Motor neuron (in vitro differentiated cells): ENCODE measurements at regions not wholly inside any gene's neighbourhood (a gene's known extent, or its start where the extent isn't known, plus 50 kb on each side); places are given as distances from the start of the nearest gene placed in this dataset.
A peak's percentile ranks its signal among the peaks of the same experiment; 100 is the strongest.
"Not testable (repeated sequence)": the region's sequence is repeated elsewhere in the genome, so short reads cannot be mapped to it uniquely, and the experiment has no call there.

ENCODE experiments used
- ATAC-seq, 8 experiments: fragments of 200-7000 bp; cut with Tn5 transposase; replicated peaks in 6 of 8; 2 replicates each; pipeline ENCODE4 v1.8.0; 2021; ENCODE audit warnings: mild to moderate bottlenecking in 8 of 8, moderate library complexity in 8 of 8
- H3K27ac ChIP-seq, 2 donors: fragments of 250-450 bp; sonication (Bioruptor Pico); 2 replicates each; pipeline ENCODE4 v1.9.0; 2021; ENCODE audit warnings: antibody characterized with exemption in 2 of 2, mild to moderate bottlenecking in 2 of 2, moderate library complexity in 1 of 2
- H3K4me1 ChIP-seq, 2 donors: fragments of 250-450 bp; sonication (Bioruptor Pico); replicated peaks in 1 of 2; 2 replicates each; pipeline ENCODE4 v1.6.1; 2021; ENCODE audit warnings: antibody characterized with exemption in 2 of 2, mild to moderate bottlenecking in 2 of 2, moderate library complexity in 1 of 2
- H3K4me3 ChIP-seq, 5 donors: fragments of 250-450 bp; sonication (Bioruptor Pico); 2 replicates each; pipeline ENCODE4 v1.9.0; 2021; ENCODE audit warnings: antibody characterized with exemption in 5 of 5, mild to moderate bottlenecking in 5 of 5, moderate library complexity in 4 of 5
- WGBS, 10 experiments: fragments of 450-650 bp; shearing (Covaris generic); methylation state at CpG; one replicate each; pipeline ENCODE4 v1.0.0; 2022; 5-methylcytosine and 5-hydroxymethylcytosine counted together
- in situ Hi-C, 9 experiments: fragments of 400-800 bp; cut with MboI; loops; one replicate each; pipeline ENCODE4 v1.15.0; 2021; ENCODE audit warnings: low sequenced_read_pairs in 9 of 9, low pct_unique_long_range_greater_than_20kb in 2 of 9; ENCODE audit not compliant: unreplicated experiment in 9 of 9

GRCh38 chr3:178967177-178967532, 104.5 kb downstream of the ZMAT3 start:
- WGBS, 10 experiments: 20 to 83% (median 74%) methylated on average over 1 of the region's 1 CpG; no CpG with 5 or more reads in 6 of the 10 experiments
- ATAC-seq: peak in 1 of 8 experiments; percentile 38
- in situ Hi-C loops: loop anchor here in 6 of 9 experiments (10.0 to 25.0 kb wide), 2 partner anchors 530 to 532 kb away; no protein-coding TSS in a partner anchor
- Histone ChIP-seq H3K4me1 (no peaks in the 10 kb centered on the region), H3K27ac (no peak overlapping the region), H3K4me3 (no peak overlapping the region)

GRCh38 chr3:178966299-178967176, 105.1 kb downstream of the ZMAT3 start:
- in situ Hi-C loops: loop anchor here in 6 of 9 experiments (10.0 to 25.0 kb wide), 2 partner anchors 529 to 532 kb away; no protein-coding TSS in a partner anchor
- WGBS, 10 experiments: 9 to 57% (median 48%) methylated on average over 3 to 6 of the region's 6 CpGs

GRCh38 chr3:178964551-178964950, 107.1 kb downstream of the ZMAT3 start:
- 0 to 83% (median 68%) methylated on average over 1 to 3 of the region's 4 CpGs; no CpG with 5 or more reads in 1 of the 10 experiments for WGBS, 10 experiments
- Histone ChIP-seq H3K27ac (no peak overlapping the region), H3K4me1 (no peaks in the 10 kb centered on the region), H3K4me3 (no peak overlapping the region)
- ATAC-seq: no peak
- in situ Hi-C loops: loop anchor here in 6 of 9 experiments (10.0 to 25.0 kb wide), 2 partner anchors 527 to 530 kb away; no protein-coding TSS in a partner anchor

More at GRCh38 chr3:178966299-178967176, 105.1 kb downstream of the ZMAT3 start:
- no peak overlapping the region for H3K27ac ChIP-seq
- no peaks in the 10 kb centered on the region for H3K4me1 ChIP-seq
- H3K4me3 ChIP-seq: no peak overlapping the region
- peak in 4 of 8 experiments; percentile 20 to 64 (median 32) for ATAC-seq

DNA sequence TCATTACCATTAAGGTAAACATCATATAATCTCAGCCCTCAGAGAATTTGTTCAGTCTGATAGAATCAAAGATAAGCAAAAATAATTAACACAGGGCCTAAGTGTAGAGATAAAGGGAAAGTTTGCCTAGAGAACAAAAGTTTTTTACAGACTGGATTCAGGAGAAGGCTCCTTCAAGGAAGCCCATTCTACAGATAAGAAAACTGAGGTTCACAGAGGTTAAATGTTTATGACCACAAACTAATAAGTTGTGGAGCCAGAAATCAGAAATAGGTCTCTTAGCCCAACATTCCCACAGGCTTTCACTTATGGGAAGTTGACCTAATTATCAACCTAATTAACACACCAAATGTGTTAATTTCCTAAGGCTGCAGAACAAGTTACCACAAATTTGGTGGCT, 110.7 kb downstream of the ZMAT3 start:
- in situ Hi-C loops: loop anchor here in 6 of 9 experiments (10.0 to 25.0 kb wide), 2 partner anchors 524 to 526 kb away; no protein-coding TSS in a partner anchor
- no peaks in the 10 kb centered on the region for H3K4me1 ChIP-seq
- no peak for ATAC-seq
- H3K4me3 ChIP-seq: no peak overlapping the region
- no peak overlapping the region for H3K27ac ChIP-seq

GRCh38 chr3:178960181-178960580, 111.4 kb downstream of the ZMAT3 start:
- no peak overlapping the region for H3K27ac ChIP-seq
- ATAC-seq: peak in 1 of 8 experiments; percentile 39
- H3K4me3 ChIP-seq: no peak overlapping the region
- WGBS, 10 experiments: 33 to 92% (median 72%) methylated on average over 1 to 3 of the region's 3 CpGs
- H3K4me1 ChIP-seq: peaks cover 0 to 1% of the 10 kb centered on the region in 2 donors
- in situ Hi-C loops: loop anchor here in 6 of 9 experiments (10.0 to 25.0 kb wide), 2 partner anchors 523 to 525 kb away; no protein-coding TSS in a partner anchor

DNA sequence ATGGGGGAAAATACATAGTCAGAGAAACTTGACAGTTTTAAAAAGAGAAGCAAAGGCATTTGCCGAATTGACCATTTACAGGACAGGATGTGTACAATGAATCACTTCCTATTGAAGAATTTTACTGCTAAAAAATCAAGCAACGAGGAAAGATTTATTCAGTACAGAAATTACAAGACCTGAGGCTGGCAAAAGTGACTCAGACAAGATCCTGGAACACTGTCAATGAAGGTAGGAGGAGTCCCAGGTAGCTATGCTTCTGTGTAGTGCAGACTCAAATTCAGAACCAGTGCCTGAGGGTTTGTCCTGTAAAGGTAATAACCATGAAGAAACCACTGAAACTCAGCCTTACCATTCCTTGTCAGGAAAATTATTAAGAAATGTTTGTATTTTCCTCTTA, 120.9 kb downstream of the ZMAT3 start:
- in situ Hi-C loops: loop anchor here in 5 of 9 experiments (25.0 kb wide), 1 partner anchor 513 kb away; no protein-coding TSS in a partner anchor
- WGBS, 10 experiments: 20 to 86% (median 67%) methylated on average over 1 to 2 of the region's 2 CpGs; no CpG with 5 or more reads in 1 of the 10 experiments
- Histone ChIP-seq H3K4me3 (no peak overlapping the region), H3K27ac (no peak overlapping the region), H3K4me1 (peaks cover 0 to 11% of the 10 kb centered on the region in 2 donors)
- no peak for ATAC-seq

GRCh38 chr3:178949896-178950295, 121.7 kb downstream of the ZMAT3 start:
- ATAC-seq: no peak
- no peak overlapping the region for H3K27ac ChIP-seq
- WGBS, 10 experiments: 40 to 100% (median 86%) methylated on average over 1 to 3 of the region's 3 CpGs; no CpG with 5 or more reads in 2 of the 10 experiments

GRCh38 chr3:178948546-178948945, 123.1 kb downstream of the ZMAT3 start:
- Histone ChIP-seq H3K4me3 (no peak overlapping the region), H3K4me1 (no peaks in the 10 kb centered on the region), H3K27ac (no peak overlapping the region)
- no peak for ATAC-seq
- in situ Hi-C loops: no loop called here

More at GRCh38 chr3:178949896-178950295, 121.7 kb downstream of the ZMAT3 start:
- in situ Hi-C loops: loop anchor here in 5 of 9 experiments (25.0 kb wide), 1 partner anchor 513 kb away; no protein-coding TSS in a partner anchor
- Histone ChIP-seq H3K4me3 (no peak overlapping the region), H3K4me1 (peaks cover 0 to 7% of the 10 kb centered on the region in 2 donors)

DNA sequence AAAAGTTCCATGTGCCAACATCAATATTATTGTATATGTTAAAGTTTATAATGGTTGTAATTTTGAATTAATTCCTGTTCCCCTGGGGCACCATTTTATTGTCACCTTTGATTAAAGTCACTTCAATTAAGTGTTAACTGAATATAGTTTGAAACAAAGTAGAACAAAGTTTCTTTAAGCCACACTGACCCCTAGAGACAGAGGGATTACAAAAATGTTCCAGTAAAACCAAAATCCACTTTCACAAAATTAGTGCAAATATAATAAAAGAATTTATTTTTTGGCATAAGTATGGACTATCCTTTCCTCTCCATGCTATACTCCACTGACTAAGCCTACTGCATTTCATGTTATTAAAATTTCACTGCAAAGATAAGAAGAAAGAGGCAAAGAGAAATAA, 123.9 kb downstream of the ZMAT3 start:
- Histone ChIP-seq H3K4me3 (no peak overlapping the region), H3K27ac (no peak overlapping the region), H3K4me1 (no peaks in the 10 kb centered on the region)
- in situ Hi-C loops: no loop called here
- no peak for ATAC-seq

DNA sequence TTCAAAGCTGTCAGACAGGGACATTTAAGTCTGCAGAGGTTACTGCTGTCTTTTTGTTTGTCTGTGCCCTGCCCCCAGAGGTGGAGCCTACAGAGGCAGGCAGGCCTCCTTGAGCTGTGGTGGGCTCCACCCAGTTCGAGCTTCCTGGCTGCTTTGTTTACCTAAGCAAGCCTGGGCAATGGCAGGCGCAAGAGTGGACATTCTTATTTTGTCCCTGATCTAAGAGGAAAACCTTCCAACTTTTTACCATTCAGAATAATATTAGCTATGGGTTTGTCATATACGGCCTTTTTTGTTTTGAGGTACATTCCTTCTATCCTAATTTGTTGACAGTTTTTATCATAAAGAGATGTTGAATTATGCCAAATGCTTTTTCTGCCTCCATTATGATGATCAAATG, 129.3 kb downstream of the ZMAT3 start:
- H3K27ac ChIP-seq, H3K4me1 ChIP-seq, ATAC-seq, in situ Hi-C loops, H3K4me3 ChIP-seq: not testable (repeated sequence)
- 0 to 100% (median 33%) methylated on average over 1 of the region's 3 CpGs; no CpG with 5 or more reads in 4 of the 10 experiments for WGBS, 10 experiments

DNA sequence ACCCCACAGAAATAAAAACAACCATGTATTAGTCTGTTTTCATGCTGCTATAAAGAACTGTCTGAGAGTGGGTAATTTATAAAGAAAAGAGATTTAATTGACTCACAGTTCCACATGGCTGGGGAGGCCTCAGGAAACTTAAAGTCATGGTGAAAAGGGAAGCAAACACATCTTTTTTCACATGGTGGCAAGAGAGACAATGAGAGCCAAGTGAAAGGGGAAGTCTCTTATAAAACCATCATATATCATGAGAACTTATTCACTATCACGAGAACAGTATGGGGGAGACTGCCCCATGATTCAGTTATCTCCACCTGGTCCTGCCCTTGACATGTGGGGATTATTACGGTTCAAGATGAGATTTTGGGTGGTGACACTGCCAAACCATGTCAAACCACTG, 141.5 kb downstream of the ZMAT3 start:
- no peak for ATAC-seq
- 0 to 100% (median 47%) methylated on average over 1 to 2 of the region's 2 CpGs; no CpG with 5 or more reads in 4 of the 10 experiments for WGBS, 10 experiments
- Histone ChIP-seq H3K4me1 (no peaks in the 10 kb centered on the region), H3K27ac (no peak overlapping the region), H3K4me3 (no peak overlapping the region)
- in situ Hi-C loops: no loop called here

GRCh38 chr3:178916223-178916622, 155.4 kb downstream of the ZMAT3 start:
- no peak for ATAC-seq
- H3K4me1 ChIP-seq: no peaks in the 10 kb centered on the region
- H3K27ac ChIP-seq: no peak overlapping the region
- in situ Hi-C loops: no loop called here
- H3K4me3 ChIP-seq: no peak overlapping the region

DNA sequence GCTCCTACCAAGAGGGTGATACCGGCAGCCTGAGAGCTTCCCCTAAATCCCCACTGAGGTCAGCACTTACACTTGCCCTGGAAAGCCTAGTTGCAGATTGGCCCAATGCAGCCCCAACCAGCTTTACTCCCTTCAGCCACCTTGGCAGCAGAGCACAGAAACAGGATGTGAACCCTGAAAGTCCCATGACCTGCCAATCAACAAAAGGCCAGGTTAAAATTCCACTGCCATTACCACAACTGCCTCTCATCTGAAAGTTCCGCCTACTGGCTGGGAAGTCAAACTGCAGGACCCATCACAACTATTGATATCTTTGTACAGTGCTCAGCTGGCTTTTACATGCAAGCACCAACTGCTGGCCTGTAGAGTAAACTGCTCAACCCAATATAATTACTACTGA, 156.2 kb downstream of the ZMAT3 start:
- WGBS, 10 experiments: 10 to 100% (median 78%) methylated on average over 1 to 2 of the region's 2 CpGs; no CpG with 5 or more reads in 4 of the 10 experiments
- Histone ChIP-seq H3K27ac (no peak overlapping the region), H3K4me1 (no peaks in the 10 kb centered on the region), H3K4me3 (no peak overlapping the region)
- ATAC-seq: no peak
- in situ Hi-C loops: no loop called here
